ENCODE measurements at regions not wholly inside any gene's neighbourhood (a gene's known extent, or its start where the extent isn't known, plus 50 kb on each side); places are given as distances from the start of the nearest gene placed in this dataset.

DNA sequence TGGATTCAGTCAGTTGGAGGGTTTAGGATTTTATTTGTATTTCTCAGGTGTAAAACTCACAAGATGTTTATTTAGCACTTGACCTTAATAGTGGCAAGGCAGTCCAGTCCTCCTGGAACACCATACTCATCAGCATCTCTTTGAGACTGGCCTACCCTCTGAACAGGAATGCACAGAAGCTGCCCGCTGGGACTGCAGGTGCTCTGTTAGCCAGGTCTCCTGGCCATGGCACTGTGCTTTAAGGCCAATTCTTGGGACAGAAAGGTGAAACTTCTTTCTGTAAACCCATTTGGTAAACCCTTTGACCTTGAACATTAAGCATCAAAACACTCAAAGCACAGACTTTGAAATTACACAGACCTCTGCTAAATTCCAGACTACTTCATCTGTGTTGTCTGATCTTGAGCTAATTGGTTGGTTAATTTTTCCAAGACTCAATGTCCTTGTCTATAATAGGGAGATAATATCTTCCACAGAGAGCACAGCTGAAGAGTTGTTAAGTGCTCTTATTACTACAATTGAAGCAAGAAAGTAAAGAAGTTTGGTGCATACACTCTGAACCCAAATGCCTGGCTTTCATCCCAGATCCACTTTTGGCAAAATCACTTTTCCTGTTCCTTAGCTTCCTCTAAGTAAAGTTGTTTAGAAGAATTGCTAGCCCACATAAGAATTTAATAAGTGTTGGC, 54.9 kb upstream of the NT5E start:
- TF ChIP-seq TCF7L2 (IDR thresholded peaks at IDR 0.05; ENCODE audit: low read depth, low read length) = no peak
- TF ChIP-seq, protein P1, sequence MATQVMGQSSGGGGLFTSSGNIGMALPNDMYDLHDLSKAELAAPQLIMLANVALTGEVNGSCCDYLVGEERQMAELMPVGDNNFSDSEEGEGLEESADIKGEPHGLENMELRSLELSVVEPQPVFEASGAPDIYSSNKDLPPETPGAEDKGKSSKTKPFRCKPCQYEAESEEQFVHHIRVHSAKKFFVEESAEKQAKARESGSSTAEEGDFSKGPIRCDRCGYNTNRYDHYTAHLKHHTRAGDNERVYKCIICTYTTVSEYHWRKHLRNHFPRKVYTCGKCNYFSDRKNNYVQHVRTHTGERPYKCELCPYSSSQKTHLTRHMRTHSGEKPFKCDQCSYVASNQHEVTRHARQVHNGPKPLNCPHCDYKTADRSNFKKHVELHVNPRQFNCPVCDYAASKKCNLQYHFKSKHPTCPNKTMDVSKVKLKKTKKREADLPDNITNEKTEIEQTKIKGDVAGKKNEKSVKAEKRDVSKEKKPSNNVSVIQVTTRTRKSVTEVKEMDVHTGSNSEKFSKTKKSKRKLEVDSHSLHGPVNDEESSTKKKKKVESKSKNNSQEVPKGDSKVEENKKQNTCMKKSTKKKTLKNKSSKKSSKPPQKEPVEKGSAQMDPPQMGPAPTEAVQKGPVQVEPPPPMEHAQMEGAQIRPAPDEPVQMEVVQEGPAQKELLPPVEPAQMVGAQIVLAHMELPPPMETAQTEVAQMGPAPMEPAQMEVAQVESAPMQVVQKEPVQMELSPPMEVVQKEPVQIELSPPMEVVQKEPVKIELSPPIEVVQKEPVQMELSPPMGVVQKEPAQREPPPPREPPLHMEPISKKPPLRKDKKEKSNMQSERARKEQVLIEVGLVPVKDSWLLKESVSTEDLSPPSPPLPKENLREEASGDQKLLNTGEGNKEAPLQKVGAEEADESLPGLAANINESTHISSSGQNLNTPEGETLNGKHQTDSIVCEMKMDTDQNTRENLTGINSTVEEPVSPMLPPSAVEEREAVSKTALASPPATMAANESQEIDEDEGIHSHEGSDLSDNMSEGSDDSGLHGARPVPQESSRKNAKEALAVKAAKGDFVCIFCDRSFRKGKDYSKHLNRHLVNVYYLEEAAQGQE (IDR thresholded peaks at IDR 0.05; ENCODE audit: insufficient read depth in 1 of 2, low read depth in 2 of 2, low read length in 1 of 2) = no peak
- no peak for TF ChIP-seq CTCF (IDR thresholded peaks at IDR 0.05)
- TF ChIP-seq POLR2AphosphoS5 (IDR thresholded peaks at IDR 0.05; ENCODE audit: low read depth, low read length) = no peak
